IMR-90 (cell line): ENCODE measurements at regions not wholly inside any gene's neighbourhood (a gene's known extent, or its start where the extent isn't known, plus 50 kb on each side); places are given as distances from the start of the nearest gene placed in this dataset.

Source experiments
- ATAC-seq: fragments of 200-7000 bp; cut with Tn5 transposase; 2 replicates; pipeline ENCODE4 v1.9.1; 2020; ENCODE audit warnings: low read depth, mild to moderate bottlenecking, moderate library complexity
- BruUV-seq: library from RNA; stranded (reverse); fragments of 400-500 nt; replicated peaks from 2 replicates; lab custom pipeline; 2021; lab: Mats Ljungman, UMichigan
- CTCF ChIA-PET: fragments of 300-600 bp; formaldehyde crosslinking; extraction: SDS; loops from one replicate; lab custom pipeline; 2021; ENCODE audit warnings: antibody characterized with exemption; lab: Yijun Ruan, JAX
- POLR2A ChIA-PET: fragments of 300-600 bp; sonication (Branson Sonifier 250); formaldehyde crosslinking; loops from one replicate; lab custom pipeline; 2022; ENCODE audit warnings: antibody characterized with exemption; ENCODE audit not compliant: unreplicated experiment; lab: Charles Lee
- DNase-seq: peaks from one replicate; pipeline ENCODE4 v3.0.0; 2013
- H2AFZ ChIP-seq: replicated peaks from 2 replicates; pipeline ENCODE3; 2013; ENCODE audit warnings: low read length, mild to moderate bottlenecking; ENCODE audit not compliant: poor library complexity
- H2AK5ac ChIP-seq: 2 replicates; pipeline ENCODE4 v1.6.1; 2013; ENCODE audit warnings: low read depth, low read length, inconsistent platforms
- H2AK9ac ChIP-seq: replicated peaks from 2 replicates; pipeline ENCODE3; 2013; ENCODE audit warnings: mild to moderate bottlenecking, low read depth, low read length, moderate library complexity; ENCODE audit not compliant: poor library complexity
- H2BK120ac ChIP-seq: 2 replicates; pipeline ENCODE4 v1.6.1; 2013; ENCODE audit warnings: low read depth, low read length, inconsistent platforms
- H2BK15ac ChIP-seq: 3 replicates; pipeline ENCODE4 v1.6.1; 2013; ENCODE audit warnings: low read depth, low read length, inconsistent platforms
- H2BK20ac ChIP-seq: 2 replicates; pipeline ENCODE4 v1.6.1; 2013; ENCODE audit warnings: low read depth, mild to moderate bottlenecking, inconsistent platforms, low read length, moderate library complexity
- H2BK5ac ChIP-seq: 2 replicates; pipeline ENCODE4 v1.6.1; 2013; ENCODE audit warnings: mild to moderate bottlenecking, low read depth, low read length, inconsistent platforms; ENCODE audit not compliant: poor library complexity, severe bottlenecking
- H3K14ac ChIP-seq: replicated peaks from 2 replicates; pipeline ENCODE4 v1.6.1; 2013; ENCODE audit warnings: low read depth, low read length, inconsistent platforms
- H3K18ac ChIP-seq: 2 replicates; pipeline ENCODE4 v1.6.1; 2013; ENCODE audit warnings: low read depth, low read length, control low read depth
- H3K23ac ChIP-seq: 2 replicates; pipeline ENCODE4 v1.6.1; 2013; ENCODE audit warnings: low read depth, low read length, inconsistent platforms
- H3K27ac ChIP-seq: 2 replicates; pipeline ENCODE4 v1.5.1; 2013; ENCODE audit warnings: mild to moderate bottlenecking, control low read depth, low read length; ENCODE audit not compliant: insufficient read depth
- H3K27me3 ChIP-seq: 2 replicates; pipeline ENCODE4 v1.6.1; 2013; ENCODE audit warnings: low read length; ENCODE audit not compliant: control insufficient read depth, insufficient read depth
- H3K36me3 ChIP-seq: 2 replicates; pipeline ENCODE4 v1.6.1; 2013; ENCODE audit warnings: low read length, mixed read lengths; ENCODE audit not compliant: control insufficient read depth, insufficient read depth
- H3K4ac ChIP-seq: 2 replicates; pipeline ENCODE4 v1.6.1; 2013; ENCODE audit warnings: low read depth, low read length, inconsistent platforms
- H3K4me1 ChIP-seq: 2 replicates; pipeline ENCODE4 v1.6.1; 2013; ENCODE audit warnings: low read length, mixed read lengths; ENCODE audit not compliant: control insufficient read depth, insufficient read depth
- H3K4me2 ChIP-seq: 2 replicates; pipeline ENCODE4 v1.6.1; 2013; ENCODE audit warnings: low read depth, mild to moderate bottlenecking, control low read depth, low read length, moderate library complexity
- H3K4me3 ChIP-seq: 2 replicates; pipeline ENCODE4 v1.5.1; 2013; ENCODE audit warnings: low read depth, mild to moderate bottlenecking, control low read depth, low read length, moderate library complexity; ENCODE audit not compliant: insufficient read depth
- H3K56ac ChIP-seq: 2 replicates; pipeline ENCODE4 v1.6.1; 2013; ENCODE audit warnings: low read length, inconsistent platforms; ENCODE audit not compliant: insufficient read depth; ENCODE audit errors: extremely low read depth
- H3K79me1 ChIP-seq, 2 experiments: 2 replicates each; pipeline ENCODE4 v1.6.1; 2013; ENCODE audit warnings: low read length in 2 of 2, inconsistent platforms in 1 of 2, low read depth in 1 of 2
- H3K9ac ChIP-seq: 2 replicates; pipeline ENCODE4 v1.6.1; 2013; ENCODE audit warnings: low read depth, low read length, control low read depth
- H3K9me1 ChIP-seq: 2 replicates; pipeline ENCODE4 v1.6.1; 2013; ENCODE audit warnings: low read length, inconsistent platforms; ENCODE audit not compliant: insufficient read depth
- H3K9me3 ChIP-seq: 2 replicates; pipeline ENCODE4 v1.6.1; 2013; ENCODE audit warnings: low read length; ENCODE audit not compliant: control insufficient read depth, insufficient read depth
- H4K20me1 ChIP-seq: 2 replicates; pipeline ENCODE4 v1.6.1; 2013; ENCODE audit warnings: low read length, inconsistent platforms; ENCODE audit not compliant: insufficient read depth
- H4K5ac ChIP-seq: 2 replicates; pipeline ENCODE4 v1.6.1; 2013; ENCODE audit warnings: mild to moderate bottlenecking, low read depth, low read length, control low read depth
- H4K8ac ChIP-seq, 2 experiments: 2 replicates each; pipeline ENCODE4 v1.6.1; 2013; ENCODE audit warnings: low read depth in 2 of 2, low read length in 2 of 2, control low read depth in 1 of 2, inconsistent platforms in 1 of 2
- H4K91ac ChIP-seq: 2 replicates; pipeline ENCODE4 v1.6.1; 2013; ENCODE audit warnings: low read depth, low read length, inconsistent platforms; ENCODE audit not compliant: insufficient read depth
- BHLHE40 ChIP-seq: fragments of 150-350 bp; IDR thresholded peaks from 2 replicates; pipeline ENCODE4 v1.6.1; 2016; ENCODE audit warnings: mild to moderate bottlenecking, low read depth, low read length
- CEBPB ChIP-seq: IDR thresholded peaks from 2 replicates; pipeline ENCODE4 v1.6.1; 2012; ENCODE audit warnings: low read depth, low read length, improper control_type of control experiment
- CHD1 ChIP-seq: IDR thresholded peaks from 2 replicates; pipeline ENCODE4 v1.6.1; 2012; ENCODE audit warnings: low read depth, low read length, improper control_type of control experiment
- CTCF ChIP-seq: conservative IDR thresholded peaks from 2 replicates; pipeline ENCODE4 v1.5.1; 2012; ENCODE audit warnings: mild to moderate bottlenecking, low read depth, low read length, improper control_type of control experiment
- ELK1 ChIP-seq: fragments of 150-350 bp; IDR thresholded peaks from 2 replicates; pipeline ENCODE4 v1.6.1; 2016; ENCODE audit warnings: low read depth, mild to moderate bottlenecking, low read length, moderate library complexity, borderline replicate concordance
- MAFK ChIP-seq: IDR thresholded peaks from 2 replicates; pipeline ENCODE4 v1.6.1; 2012; ENCODE audit warnings: low read depth, low read length, improper control_type of control experiment
- MAZ ChIP-seq: IDR thresholded peaks from 2 replicates; pipeline ENCODE4 v1.6.1; 2012; ENCODE audit warnings: low read depth, mild to moderate bottlenecking, low read length, improper control_type of control experiment, moderate library complexity, borderline replicate concordance
- MXI1 ChIP-seq: IDR thresholded peaks from 2 replicates; pipeline ENCODE4 v1.6.1; 2012; ENCODE audit warnings: low read depth, mild to moderate bottlenecking, low read length, moderate library complexity, borderline replicate concordance
- NFE2L2 ChIP-seq: fragments of 150-350 bp; IDR thresholded peaks from 2 replicates; pipeline ENCODE4 v1.6.1; 2016; ENCODE audit warnings: low read depth, mild to moderate bottlenecking, low read length
- POLR2A ChIP-seq: IDR thresholded peaks from 2 replicates; pipeline ENCODE4 v1.6.1; 2012; ENCODE audit warnings: mild to moderate bottlenecking, low read depth, low read length
- RAD21 ChIP-seq: IDR thresholded peaks from 2 replicates; pipeline ENCODE4 v1.6.1; 2012; ENCODE audit warnings: low read length, improper control_type of control experiment
- RCOR1 ChIP-seq: IDR thresholded peaks from 2 replicates; pipeline ENCODE4 v1.6.1; 2012; ENCODE audit warnings: mild to moderate bottlenecking, low read length, improper control_type of control experiment; ENCODE audit not compliant: insufficient replicate concordance
- RFX5 ChIP-seq: IDR thresholded peaks from 2 replicates; pipeline ENCODE4 v1.8.0; 2012; ENCODE audit warnings: low read depth, mild to moderate bottlenecking, low read length, moderate library complexity
- SMC3 ChIP-seq: fragments of 150-350 bp; IDR thresholded peaks from 2 replicates; pipeline ENCODE4 v1.6.1; 2016; ENCODE audit warnings: low read depth, mild to moderate bottlenecking, antibody characterized with exemption, low read length, moderate library complexity
- USF2 ChIP-seq: fragments of 150-350 bp; IDR thresholded peaks from 2 replicates; pipeline ENCODE4 v1.6.1; 2017; ENCODE audit warnings: mild to moderate bottlenecking, antibody characterized with exemption, low read length, low read depth
- WGBS, 2 experiments: methylation state at CpG; one replicate each; pipeline versions ENCODE4 v1.1.5 to v1.1.7; 2013; ENCODE audit warnings: missing lambda C conversion rate in 2 of 2; ENCODE audit not compliant: insufficient read length in 1 of 2; ENCODE audit errors: extremely low coverage in 2 of 2; 5-methylcytosine and 5-hydroxymethylcytosine counted together
- dilution Hi-C: fragments of 300-500 bp; cut with HindIII; formaldehyde crosslinking; loops from one replicate; pipeline ENCODE4 v1.14.3; 2018; ENCODE audit warnings: low sequenced_read_pairs; ENCODE audit not compliant: unreplicated experiment
- in situ Hi-C: fragments of 300-500 bp; cut with MboI; formaldehyde crosslinking; loops from 3 replicates; pipeline ENCODE4 v1.14.3; 2019; ENCODE audit warnings: low sequenced_read_pairs, inconsistent platforms, mixed read lengths
- intact Hi-C: fragments of 100-400 bp; cut with micrococcal nuclease; formaldehyde crosslinking; loops from 2 replicates; pipeline ENCODE4 v1.10.0; 2022

- CTCF ChIA-PET, result no interaction called here
- intact Hi-C loops, result no loop called here
These were observed 341.2 kb downstream of the SETD4 start for GRCh38 chr21:35719080-35719479.

More at GRCh38 chr21:35719080-35719479, 341.2 kb downstream of the SETD4 start:
- Histone ChIP-seq H3K4me3 (no peak overlapping the region), H3K23ac (no peak overlapping the region), H3K27me3 (peaks cover 24% of the 10 kb centered on the region), H4K8ac (no peak overlapping the region), H3K9me1 (no peaks in the 10 kb centered on the region), H2AFZ (no peak overlapping the region), H2BK5ac (no peak overlapping the region), H3K79me1 (no peaks in the 10 kb centered on the region), H3K56ac (no peak overlapping the region), H2AK9ac (no peak overlapping the region), H3K9me3 (peaks cover 2% of the 10 kb centered on the region; the same call in 1 of the 2 replicates), H3K9ac (no peak overlapping the region), H3K14ac (no peak overlapping the region), H3K4me2 (no peak overlapping the region), H3K4ac (no peak overlapping the region), H2BK20ac (no peak overlapping the region), H3K27ac (no peak overlapping the region), H4K20me1 (no peaks in the 10 kb centered on the region), H3K18ac (no peak overlapping the region), H3K4me1 (no peaks in the 10 kb centered on the region), H2AK5ac (no peak overlapping the region), H3K36me3 (no peaks in the 10 kb centered on the region), H4K5ac (no peak overlapping the region), H2BK120ac (no peak overlapping the region), H2BK15ac (no peak overlapping the region), H4K91ac (no peak overlapping the region)
- POLR2A ChIA-PET, result interaction anchor here (0.5 to 0.6 kb wide), 2 partner anchors 15 to 22 kb away, joined by 3 to 16 read pairs; no protein-coding TSS in a partner anchor
- ATAC-seq, result no peak
- no TSS peak for BruUV-seq
- DNase-seq, result no peak
- no CpG with 5 or more reads among the region's 1 CpG for WGBS, 2 experiments
- TF ChIP-seq USF2 (no peak), RFX5 (no peak), MAFK (no peak), NFE2L2 (no peak), RAD21 (no peak), RCOR1 (no peak), CHD1 (no peak), ELK1 (no peak), MAZ (no peak), CTCF (no peak), CEBPB (no peak), POLR2A (no peak), MXI1 (no peak), SMC3 (no peak), BHLHE40 (no peak)
- in situ Hi-C loops, result no loop called here
- dilution Hi-C loops, result no loop called here
